ENCODE measurements at regions not wholly inside any gene's neighbourhood (a gene's known extent, or its start where the extent isn't known, plus 50 kb on each side); places are given as distances from the start of the nearest gene placed in this dataset.
A peak's percentile ranks its signal among the peaks of the same experiment; 100 is the strongest.

GRCh38 chr6:158868890-158869825, 50.0 kb upstream of the EZR start (continued):
- no peak for TF ChIP-seq MAFK (IDR thresholded peaks at IDR 0.05; ENCODE audit: low read depth, low read length)
- TF ChIP-seq ATF3 (IDR thresholded peaks at IDR 0.05; ENCODE audit: insufficient read depth, low read depth, low read length), result no peak
- no peak for TF ChIP-seq CHD7 (IDR thresholded peaks at IDR 0.05; ENCODE audit: insufficient replicate concordance, low read length)
- no peak for TF ChIP-seq CBX5 (IDR thresholded peaks at IDR 0.05; ENCODE audit: low read depth, low read length)
- peak; percentile 42; the same call in 1 of the 2 replicates for TF ChIP-seq PHF8 (conservative IDR thresholded peaks at IDR 0.05; ENCODE audit: low read depth, low read length)
- no peak for TF ChIP-seq CTBP2 (IDR thresholded peaks at IDR 0.05; ENCODE audit: borderline replicate concordance, insufficient read depth, insufficient read length, low read length)
- TF ChIP-seq SIN3A (conservative IDR thresholded peaks at IDR 0.05 in 1 of 2, IDR thresholded peaks at IDR 0.05 in 1 of 2; ENCODE audit: low read depth in 1 of 2, low read length in 2 of 2), result no peak; a peak in 1 of 4 replicates
- TF ChIP-seq KDM4A (IDR thresholded peaks at IDR 0.05; ENCODE audit: low read depth, low read length, severe bottlenecking), result no peak

Data from H1 (cell line).